H1 (cell line): ENCODE measurements at regions not wholly inside any gene's neighbourhood (a gene's known extent, or its start where the extent isn't known, plus 50 kb on each side); places are given as distances from the start of the nearest gene placed in this dataset.

Experiments used
- CTCF ChIA-PET: fragments of 300-600 bp; sonication (Branson Sonifier 250); formaldehyde crosslinking; loops from one replicate; lab custom pipeline; 2021; ENCODE audit not compliant: partially characterized antibody; lab: Charles Lee
- POLR2A ChIA-PET: fragments of 300-600 bp; sonication (Branson Sonifier 250); formaldehyde crosslinking; loops from one replicate; lab custom pipeline; 2021; ENCODE audit warnings: inconsistent platforms; ENCODE audit not compliant: partially characterized antibody; lab: Charles Lee
- DNase-seq, 2 experiments: peaks; one replicate each; pipeline versions ENCODE4 v3.0.0 to v3.0.0-alpha.2; 2010 to 2022; ENCODE audit warnings: low spot score in 2 of 2, low read depth in 1 of 2, mixed read lengths in 1 of 2
- FAIRE-seq: peaks from 2 replicates; lab custom pipeline; 2011; peaks lifted over from hg19 to GRCh38; lab: Jason Lieb, UNC
- H2AFZ ChIP-seq: 2 replicates; pipeline ENCODE4 v1.8.1; 2012; ENCODE audit warnings: low read length, inconsistent platforms
- H2AK5ac ChIP-seq: 2 replicates; pipeline ENCODE4 v1.6.1; 2013; ENCODE audit warnings: low read depth, low read length
- H2BK120ac ChIP-seq: replicated peaks from 2 replicates; pipeline ENCODE3; 2013; ENCODE audit warnings: low read depth, low read length, inconsistent platforms
- H2BK12ac ChIP-seq: 2 replicates; pipeline ENCODE4 v1.6.1; 2013; ENCODE audit warnings: low read depth, low read length
- H2BK15ac ChIP-seq: 2 replicates; pipeline ENCODE4 v1.6.1; 2013; ENCODE audit warnings: low read length
- H2BK20ac ChIP-seq: 2 replicates; pipeline ENCODE4 v1.6.1; 2013; ENCODE audit warnings: low read length
- H2BK5ac ChIP-seq: 2 replicates; pipeline ENCODE4 v1.6.1; 2013; ENCODE audit warnings: low read depth, low read length
- H3K14ac ChIP-seq: 2 replicates; pipeline ENCODE4 v1.6.1; 2013; ENCODE audit warnings: inconsistent platforms; ENCODE audit not compliant: insufficient read length
- H3K18ac ChIP-seq: 2 replicates; pipeline ENCODE4 v1.6.1; 2013; ENCODE audit warnings: low read length; ENCODE audit errors: extremely low read depth
- H3K23ac ChIP-seq: 2 replicates; pipeline ENCODE4 v1.6.1; 2013; ENCODE audit warnings: inconsistent platforms; ENCODE audit not compliant: insufficient read length
- H3K23me2 ChIP-seq: 2 replicates; pipeline ENCODE4 v1.6.1; 2013; ENCODE audit warnings: low read depth, low read length
- H3K27ac ChIP-seq: 2 replicates; pipeline ENCODE4 v1.6.1; 2011; ENCODE audit warnings: low read depth, low read length, inconsistent platforms
- H3K27me3 ChIP-seq, 4 experiments: replicated peaks in 1 of 4; 1 replicate in 1 of 4; 2 replicates in 3 of 4; pipeline versions ENCODE4 v1.6.1 to v1.8.1; 2011 to 2013; ENCODE audit warnings: low read length in 3 of 4, mild to moderate bottlenecking in 3 of 4, inconsistent platforms in 2 of 4, mixed read lengths in 2 of 4, moderate library complexity in 1 of 4; ENCODE audit not compliant: control insufficient read depth in 3 of 4, insufficient read depth in 3 of 4; ENCODE audit errors: extremely low read depth in 1 of 4
- H3K36me3 ChIP-seq, 4 experiments: 2 replicates each; pipeline versions ENCODE4 v1.6.1 to v1.8.1; 2011 to 2013; ENCODE audit warnings: mild to moderate bottlenecking in 4 of 4, low read length in 3 of 4, moderate library complexity in 2 of 4, control low read depth in 1 of 4, inconsistent platforms in 1 of 4; ENCODE audit not compliant: insufficient read depth in 4 of 4, control insufficient read depth in 2 of 4
- H3K4ac ChIP-seq: replicated peaks from 2 replicates; pipeline ENCODE3; 2013; ENCODE audit warnings: low read length, low read depth, mixed read lengths, inconsistent platforms; ENCODE audit not compliant: insufficient read length
- H3K4me1 ChIP-seq, 4 experiments: replicated peaks in 1 of 4; 1 replicate in 1 of 4; 2 replicates in 3 of 4; pipeline versions ENCODE4 v1.6.1 to v1.8.1; 2011 to 2013; ENCODE audit warnings: low read length in 3 of 4, inconsistent platforms in 2 of 4, mixed read lengths in 1 of 4; ENCODE audit not compliant: insufficient read depth in 4 of 4, control insufficient read depth in 3 of 4
- H3K4me2 ChIP-seq, 2 experiments: 2 replicates each; pipeline versions ENCODE4 v1.6.1 to v1.8.1; 2011 to 2013; ENCODE audit warnings: low read depth in 2 of 2, low read length in 2 of 2, control low read depth in 1 of 2, inconsistent platforms in 1 of 2, mild to moderate bottlenecking in 1 of 2; ENCODE audit not compliant: insufficient read depth in 1 of 2
- H3K4me3 ChIP-seq, 4 experiments: fragments of 200-600, 300-600 bp in 1 of 4; sonication (generic), shearing (Covaris generic), sonication (Bioruptor Twin) in 1 of 4; 2 replicates each; pipeline versions ENCODE4 v1.5.1 to v1.8.1; 2011 to 2016; ENCODE audit warnings: low read length in 4 of 4, low read depth in 3 of 4, control low read depth in 2 of 4, inconsistent platforms in 2 of 4, mild to moderate bottlenecking in 2 of 4, mixed read lengths in 1 of 4, moderate library complexity in 1 of 4; ENCODE audit not compliant: insufficient read depth in 2 of 4; ENCODE audit errors: extremely low read depth in 1 of 4
- H3K56ac ChIP-seq: replicated peaks from 2 replicates; pipeline ENCODE3; 2013; ENCODE audit warnings: low read depth, mild to moderate bottlenecking, mixed read lengths, low read length, inconsistent platforms; ENCODE audit not compliant: insufficient read length
- H3K79me1 ChIP-seq: 2 replicates; pipeline ENCODE4 v1.6.1; 2013; ENCODE audit warnings: low read depth, low read length, control low read depth
- H3K79me2 ChIP-seq, 2 experiments: 2 replicates each; pipeline versions ENCODE4 v1.6.1 to v1.8.1; 2012 to 2013; ENCODE audit warnings: low read length in 2 of 2, mild to moderate bottlenecking in 2 of 2, inconsistent platforms in 1 of 2; ENCODE audit not compliant: insufficient read depth in 2 of 2, control insufficient read depth in 1 of 2
- H3K9ac ChIP-seq, 4 experiments: replicated peaks in 1 of 4; 1 replicate in 1 of 4; 2 replicates in 3 of 4; pipeline versions ENCODE4 v1.6.1 to v1.8.1; 2011 to 2013; ENCODE audit warnings: low read depth in 3 of 4, low read length in 3 of 4, control low read depth in 2 of 4, mild to moderate bottlenecking in 2 of 4, moderate library complexity in 2 of 4, inconsistent platforms in 1 of 4; ENCODE audit errors: extremely low read depth in 1 of 4
- H3K9me3 ChIP-seq, 2 experiments: 2 replicates each; pipeline versions ENCODE4 v1.6.1 to v1.8.1; 2012 to 2013; ENCODE audit warnings: mild to moderate bottlenecking in 2 of 2, moderate library complexity in 2 of 2, control low read depth in 1 of 2, inconsistent platforms in 1 of 2, low read depth in 1 of 2, low read length in 1 of 2, mixed read lengths in 1 of 2; ENCODE audit not compliant: insufficient read depth in 2 of 2
- H4K20me1 ChIP-seq, 2 experiments: replicated peaks in 1 of 2; 2 replicates each; pipeline versions ENCODE3 to v1.8.1; 2011 to 2013; ENCODE audit warnings: inconsistent platforms in 2 of 2, low read length in 2 of 2, mild to moderate bottlenecking in 1 of 2; ENCODE audit not compliant: insufficient read depth in 2 of 2, control insufficient read depth in 1 of 2
- H4K5ac ChIP-seq: 2 replicates; pipeline ENCODE4 v1.6.1; 2013; ENCODE audit warnings: low read length, low read depth, mixed read lengths, inconsistent platforms; ENCODE audit not compliant: insufficient read length
- H4K8ac ChIP-seq: 2 replicates; pipeline ENCODE4 v1.8.0; 2013; ENCODE audit warnings: mild to moderate bottlenecking, moderate library complexity, low read length, inconsistent platforms; ENCODE audit not compliant: insufficient read depth; ENCODE audit errors: extremely low read depth
- H4K91ac ChIP-seq: replicated peaks from 2 replicates; pipeline ENCODE3; 2013; ENCODE audit warnings: low read length, mixed read lengths, inconsistent platforms; ENCODE audit not compliant: insufficient read length
- ASH2L ChIP-seq: fragments of 200-600, 300-600 bp; sonication (generic); IDR thresholded peaks from one replicate; pipeline ENCODE4 v1.7.1; 2017; ENCODE audit warnings: low read length
- ATF2 ChIP-seq: IDR thresholded peaks from 2 replicates; pipeline ENCODE4 v1.6.1; 2012; ENCODE audit warnings: low read length, inconsistent platforms
- WGBS, 2 experiments: shearing (Covaris generic) in 1 of 2; methylation state at CpG; one replicate each; pipeline versions ENCODE4 v1.1.6 to v1.1.7; 2013 to 2015; ENCODE audit warnings: low lambda C conversion rate in 2 of 2, mixed read lengths in 2 of 2, inconsistent platforms in 1 of 2, low coverage in 1 of 2, missing lambda C conversion rate in 1 of 2; ENCODE audit not compliant: insufficient replicate concordance in 2 of 2, insufficient coverage in 1 of 2, insufficient read length in 1 of 2; ENCODE audit errors: extremely low coverage in 1 of 2, missing lambda C conversion rate in 1 of 2; 5-methylcytosine and 5-hydroxymethylcytosine counted together

GRCh38 chr2:7196883-7197282, 279.7 kb downstream of the RNF144A start:
- TF ChIP-seq ATF2, result no peak
- no peak for TF ChIP-seq ASH2L
- CTCF ChIA-PET, result interaction anchor here (1.4 kb wide), 1 partner anchor 78 kb away, joined by 3 read pairs; no protein-coding TSS in a partner anchor

More at GRCh38 chr2:7196883-7197282, 279.7 kb downstream of the RNF144A start:
- 85% methylated on average over 1 of the region's 1 CpG; no CpG with 5 or more reads in 1 of the 2 experiments for WGBS, 2 experiments
- Histone ChIP-seq H3K4me3 (no peak overlapping the region), H3K4me2 (no peak overlapping the region), H3K23me2 (peaks cover 4% of the 10 kb centered on the region; the same call in 1 of the 2 replicates), H3K56ac (no peak overlapping the region), H4K91ac (no peak overlapping the region), H3K9ac (no peak overlapping the region), H2BK5ac (no peak overlapping the region), H3K14ac (no peak overlapping the region), H3K18ac (no peak overlapping the region), H3K9me3 (no peaks in the 10 kb centered on the region), H2BK12ac (no peak overlapping the region), H2AFZ (no peak overlapping the region), H3K4me1 (peaks cover 0 to 2% (median 0%) of the 10 kb centered on the region in 4 experiments; a peak in 1 of 7 replicates), H3K27me3 (no peaks in the 10 kb centered on the region), H2BK120ac (no peak overlapping the region), H3K23ac (no peak overlapping the region), H3K36me3 (no peaks in the 10 kb centered on the region), H3K4ac (no peak overlapping the region), H2AK5ac (no peak overlapping the region), H3K27ac (no peak overlapping the region), H4K8ac (no peak overlapping the region), H2BK20ac (no peak overlapping the region), H4K5ac (no peak overlapping the region), H4K20me1 (no peaks in the 10 kb centered on the region), H2BK15ac (no peak overlapping the region), H3K79me2 (no peaks in the 10 kb centered on the region), H3K79me1 (no peaks in the 10 kb centered on the region)
- DNase-seq (no peak), FAIRE-seq (no peak)
- POLR2A ChIA-PET, result no interaction called here
